ENCODE measurements at regions not wholly inside any gene's neighbourhood (a gene's known extent, or its start where the extent isn't known, plus 50 kb on each side); places are given as distances from the start of the nearest gene placed in this dataset.

DNA sequence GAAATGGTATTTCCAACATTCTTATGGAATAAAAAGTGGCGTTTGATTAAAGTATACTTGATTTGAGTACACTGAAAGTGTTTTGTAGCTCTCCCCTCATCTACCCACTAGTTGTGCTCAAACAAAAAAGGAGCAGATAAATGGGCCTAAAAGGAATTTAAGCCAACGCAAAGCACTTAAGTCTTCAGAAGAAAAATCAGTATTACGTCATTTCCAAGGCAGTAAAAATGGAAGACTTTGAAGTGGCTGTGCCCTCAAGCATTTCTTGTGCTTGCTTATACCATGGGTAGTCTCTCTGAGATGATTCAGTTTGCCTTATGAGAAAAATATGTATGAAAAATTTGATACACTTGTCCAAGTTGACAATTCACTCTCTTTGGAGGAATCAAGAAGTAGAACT lies 279.9 kb upstream of the CD180 start:
- ChIA-PET SMC1A (ENCODE audit: uncharacterized antibody, unreplicated experiment) (no interaction called here), POLR2A (no interaction called here), RAD21 (ENCODE audit: unreplicated experiment) (no interaction called here), CTCF (no interaction called here)
- in situ Hi-C loops (cut with MboI) (no loop called here), intact Hi-C loops (cut with micrococcal nuclease; ENCODE audit: unreplicated experiment) (no loop called here)
- H3K36me3 ChIP-seq (ENCODE audit: control insufficient read depth in 2 of 2, insufficient read depth in 2 of 2, low read length in 1 of 2): no peaks in the 10 kb centered on the region
- FAIRE-seq (no peak), ATAC-seq (no peak), DNase-seq (ENCODE audit: low read depth, low spot score) (no peak)
- H3K79me2 ChIP-seq (ENCODE audit: control insufficient read depth, insufficient read depth, low read length): no peaks in the 10 kb centered on the region
- no peak overlapping the region for H3K4me2 ChIP-seq (ENCODE audit: control insufficient read depth, insufficient read depth)
- no peaks in the 10 kb centered on the region for H3K9me3 ChIP-seq (replicated peaks; ENCODE audit: control insufficient read depth, insufficient read depth, low read length)
- no peaks in the 10 kb centered on the region for H3K4me1 ChIP-seq (ENCODE audit: control insufficient read depth, insufficient read depth, low read length)
- TF ChIP-seq RUNX3 (IDR thresholded peaks at IDR 0.05; ENCODE audit: low read length) (no peak), PML (IDR thresholded peaks at IDR 0.05; ENCODE audit: low read length) (no peak), MYC (IDR thresholded peaks at IDR 0.05; ENCODE audit: insufficient read depth, insufficient read length, insufficient replicate concordance, low read length, severe bottlenecking) (no peak), NR2C1 (IDR thresholded peaks at IDR 0.05) (no peak), WRNIP1 (IDR thresholded peaks at IDR 0.05; ENCODE audit: borderline replicate concordance, low read depth, low read length) (no peak), FOXM1 (IDR thresholded peaks at IDR 0.05; ENCODE audit: low read depth, low read length) (no peak), BHLHE40 (IDR thresholded peaks at IDR 0.05; ENCODE audit: borderline replicate concordance in 1 of 2, low read depth in 2 of 2, low read length in 1 of 2) (no peak), HDAC6 (IDR thresholded peaks at IDR 0.05; ENCODE audit: unreplicated experiment) (no peak), SMAD1 (IDR thresholded peaks at IDR 0.05; ENCODE audit: low read depth, partially characterized antibody) (no peak), MTA3 (IDR thresholded peaks at IDR 0.05; ENCODE audit: borderline replicate concordance, low read length) (no peak), RBBP5 (conservative IDR thresholded peaks at IDR 0.05) (no peak), NRF1 (conservative IDR thresholded peaks at IDR 0.05; ENCODE audit: low read depth, low read length) (no peak)
- TF ChIP-seq, protein P1, sequence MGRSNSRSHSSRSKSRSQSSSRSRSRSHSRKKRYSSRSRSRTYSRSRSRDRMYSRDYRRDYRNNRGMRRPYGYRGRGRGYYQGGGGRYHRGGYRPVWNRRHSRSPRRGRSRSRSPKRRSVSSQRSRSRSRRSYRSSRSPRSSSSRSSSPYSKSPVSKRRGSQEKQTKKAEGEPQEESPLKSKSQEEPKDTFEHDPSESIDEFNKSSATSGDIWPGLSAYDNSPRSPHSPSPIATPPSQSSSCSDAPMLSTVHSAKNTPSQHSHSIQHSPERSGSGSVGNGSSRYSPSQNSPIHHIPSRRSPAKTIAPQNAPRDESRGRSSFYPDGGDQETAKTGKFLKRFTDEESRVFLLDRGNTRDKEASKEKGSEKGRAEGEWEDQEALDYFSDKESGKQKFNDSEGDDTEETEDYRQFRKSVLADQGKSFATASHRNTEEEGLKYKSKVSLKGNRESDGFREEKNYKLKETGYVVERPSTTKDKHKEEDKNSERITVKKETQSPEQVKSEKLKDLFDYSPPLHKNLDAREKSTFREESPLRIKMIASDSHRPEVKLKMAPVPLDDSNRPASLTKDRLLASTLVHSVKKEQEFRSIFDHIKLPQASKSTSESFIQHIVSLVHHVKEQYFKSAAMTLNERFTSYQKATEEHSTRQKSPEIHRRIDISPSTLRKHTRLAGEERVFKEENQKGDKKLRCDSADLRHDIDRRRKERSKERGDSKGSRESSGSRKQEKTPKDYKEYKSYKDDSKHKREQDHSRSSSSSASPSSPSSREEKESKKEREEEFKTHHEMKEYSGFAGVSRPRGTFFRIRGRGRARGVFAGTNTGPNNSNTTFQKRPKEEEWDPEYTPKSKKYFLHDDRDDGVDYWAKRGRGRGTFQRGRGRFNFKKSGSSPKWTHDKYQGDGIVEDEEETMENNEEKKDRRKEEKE (IDR thresholded peaks at IDR 0.05): no peak
- TF ChIP-seq, protein P2, sequence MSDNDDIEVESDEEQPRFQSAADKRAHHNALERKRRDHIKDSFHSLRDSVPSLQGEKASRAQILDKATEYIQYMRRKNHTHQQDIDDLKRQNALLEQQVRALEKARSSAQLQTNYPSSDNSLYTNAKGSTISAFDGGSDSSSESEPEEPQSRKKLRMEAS (IDR thresholded peaks at IDR 0.05; ENCODE audit: low read depth, low read length): no peak
- H3K27ac ChIP-seq (ENCODE audit: control insufficient read depth, insufficient read depth): no peak overlapping the region
- WGBS (ENCODE audit: insufficient coverage, insufficient replicate concordance, low lambda C conversion rate, missing lambda C conversion rate): 30% methylated on average over 3 of the region's 3 CpGs
- no peak overlapping the region for H2AFZ ChIP-seq (ENCODE audit: control insufficient read depth, low read depth, low read length)
- BruUV-seq (replicated peaks): no TSS peak
- H4K20me1 ChIP-seq (ENCODE audit: control insufficient read depth, insufficient read depth): no peaks in the 10 kb centered on the region
- H3K4me3 ChIP-seq: no peak overlapping the region
- no peaks in the 10 kb centered on the region for H3K27me3 ChIP-seq (replicated peaks in 1 of 2; ENCODE audit: control insufficient read depth in 2 of 2, insufficient read depth in 2 of 2, low read length in 1 of 2)
- H3K9ac ChIP-seq (ENCODE audit: control insufficient read depth, insufficient read depth, low read length): no peak overlapping the region
